Prostate gland (tissue), 2 donors: ENCODE measurements at regions not wholly inside any gene's neighbourhood (a gene's known extent, or its start where the extent isn't known, plus 50 kb on each side); places are given as distances from the start of the nearest gene placed in this dataset.

ENCODE experiments used
- DNase-seq: peaks from one replicate; pipeline ENCODE4 v3.0.0-alpha.2; 2019; ENCODE audit warnings: low spot score
- H3K27ac ChIP-seq, 2 donors: fragments of 200-600 bp; sonication (generic); 2 replicates each; pipeline ENCODE4 v1.5.1; 2017 to 2019
- H3K27me3 ChIP-seq: fragments of 200-600 bp; sonication (generic); replicated peaks from 2 replicates; pipeline ENCODE4 v1.5.1; 2019; ENCODE audit not compliant: insufficient read depth
- H3K36me3 ChIP-seq, 2 donors: fragments of 200-600 bp; sonication (generic); 1 replicate in 1 of 2; 2 replicates in 1 of 2; pipeline versions ENCODE4 v1.5.1 to v1.8.1; 2017 to 2019
- H3K4me1 ChIP-seq: fragments of 200-600 bp; sonication (generic); replicated peaks from 2 replicates; pipeline ENCODE4 v1.5.1; 2019
- H3K4me3 ChIP-seq, 2 donors: fragments of 200-600 bp; sonication (generic); 2 replicates each; pipeline ENCODE4 v1.5.1; 2017 to 2019
- H3K9me3 ChIP-seq: fragments of 200-600 bp; sonication (generic); 2 replicates; pipeline ENCODE4 v1.5.1; 2017
- POLR2A ChIP-seq: fragments of 450-650 bp; IDR thresholded peaks from one replicate; pipeline ENCODE4 v1.6.1; 2016; ENCODE audit warnings: antibody characterized with exemption, mild to moderate bottlenecking
- POLR2AphosphoS5 ChIP-seq: sonication (generic); formaldehyde crosslinking; IDR thresholded peaks from one replicate; pipeline ENCODE4 v1.6.1; 2017; ENCODE audit warnings: antibody characterized with exemption
- WGBS: methylation state at CpG from one replicate; pipeline ENCODE4 v1.1.5; 2018; 5-methylcytosine and 5-hydroxymethylcytosine counted together
- intact Hi-C: fragments of 100-400 bp; cut with DNase I; formaldehyde crosslinking; loops from one replicate; pipeline ENCODE4 v1.14.2; 2022
- TF ChIP-seq, protein P1 (sequence below), 4 experiments: fragments of 200-600 bp in 2 of 4; fragments of 450-650 bp in 2 of 4; sonication (generic) in 2 of 4; IDR thresholded peaks; 1 replicate in 3 of 4; 2 replicates in 1 of 4; pipeline ENCODE4 v1.5.1; 2016 to 2019; ENCODE audit warnings: antibody characterized with exemption in 4 of 4, mild to moderate bottlenecking in 2 of 4, moderate library complexity in 2 of 4

DNA sequence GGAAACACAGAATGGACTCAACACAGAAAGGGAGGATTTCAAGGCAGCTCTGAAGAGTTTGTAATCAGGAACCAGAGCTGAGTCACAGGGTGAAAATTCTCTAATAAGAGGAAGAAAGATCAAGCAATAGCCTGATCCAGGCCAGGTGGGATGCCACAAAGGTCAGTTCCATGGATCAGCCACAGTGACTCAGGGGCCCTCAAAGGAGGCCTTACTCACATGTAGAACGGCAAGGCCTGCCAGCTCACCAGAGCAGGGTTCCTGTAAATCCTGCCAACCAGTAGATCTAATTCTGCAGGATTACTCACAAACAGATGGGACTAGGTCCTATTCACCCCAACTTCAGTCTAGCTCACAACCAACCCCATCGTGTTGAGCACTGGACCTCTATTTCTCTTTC is 78.3 kb upstream of the PPP2R3A start:
- WGBS, result 92% methylated on average over 2 of the region's 2 CpGs
- no peaks in the 10 kb centered on the region for H3K9me3 ChIP-seq

DNA sequence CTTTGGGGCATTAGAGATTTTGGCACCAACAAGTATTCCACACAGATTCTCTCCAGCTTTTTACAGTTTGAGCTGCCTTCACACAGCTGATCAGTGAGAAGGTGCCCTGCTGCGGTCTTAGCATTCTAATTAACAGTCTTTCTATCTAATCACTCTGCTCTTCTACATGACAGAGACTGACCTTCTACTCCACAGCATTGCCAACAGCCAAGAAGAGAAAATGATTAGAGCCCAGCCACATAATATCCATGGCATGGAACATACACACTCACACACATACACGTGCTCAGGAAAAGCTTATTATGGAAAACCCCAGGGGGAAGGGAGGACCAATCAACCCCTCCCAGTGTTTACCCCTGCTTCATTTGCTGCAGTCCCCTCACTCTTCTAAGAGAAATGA is 76.1 kb upstream of the PPP2R3A start:
- Histone ChIP-seq H3K36me3 (no peaks in the 10 kb centered on the region), H3K9me3 (no peaks in the 10 kb centered on the region), H3K27ac (no peak overlapping the region), H3K4me3 (no peak overlapping the region), H3K27me3 (no peaks in the 10 kb centered on the region), H3K4me1 (no peaks in the 10 kb centered on the region)
- no peak for TF ChIP-seq POLR2A
- TF ChIP-seq, protein P1, sequence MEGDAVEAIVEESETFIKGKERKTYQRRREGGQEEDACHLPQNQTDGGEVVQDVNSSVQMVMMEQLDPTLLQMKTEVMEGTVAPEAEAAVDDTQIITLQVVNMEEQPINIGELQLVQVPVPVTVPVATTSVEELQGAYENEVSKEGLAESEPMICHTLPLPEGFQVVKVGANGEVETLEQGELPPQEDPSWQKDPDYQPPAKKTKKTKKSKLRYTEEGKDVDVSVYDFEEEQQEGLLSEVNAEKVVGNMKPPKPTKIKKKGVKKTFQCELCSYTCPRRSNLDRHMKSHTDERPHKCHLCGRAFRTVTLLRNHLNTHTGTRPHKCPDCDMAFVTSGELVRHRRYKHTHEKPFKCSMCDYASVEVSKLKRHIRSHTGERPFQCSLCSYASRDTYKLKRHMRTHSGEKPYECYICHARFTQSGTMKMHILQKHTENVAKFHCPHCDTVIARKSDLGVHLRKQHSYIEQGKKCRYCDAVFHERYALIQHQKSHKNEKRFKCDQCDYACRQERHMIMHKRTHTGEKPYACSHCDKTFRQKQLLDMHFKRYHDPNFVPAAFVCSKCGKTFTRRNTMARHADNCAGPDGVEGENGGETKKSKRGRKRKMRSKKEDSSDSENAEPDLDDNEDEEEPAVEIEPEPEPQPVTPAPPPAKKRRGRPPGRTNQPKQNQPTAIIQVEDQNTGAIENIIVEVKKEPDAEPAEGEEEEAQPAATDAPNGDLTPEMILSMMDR (IDR thresholded peaks at IDR 0.05), result no peak
- no peak for TF ChIP-seq POLR2AphosphoS5
- WGBS, result 47% methylated on average over 2 of the region's 2 CpGs
- no peak for DNase-seq
- intact Hi-C loops, result loop anchor here (10.0 kb wide), 1 partner anchor 375 kb away; no protein-coding TSS in a partner anchor

More for the DNA sequence above, 78.3 kb upstream of the PPP2R3A start:
- Histone ChIP-seq H3K27ac (no peak overlapping the region), H3K27me3 (no peaks in the 10 kb centered on the region), H3K4me1 (no peaks in the 10 kb centered on the region), H3K4me3 (no peak overlapping the region), H3K36me3 (no peaks in the 10 kb centered on the region)
- intact Hi-C loops, result loop anchor here (10.0 kb wide), 1 partner anchor 372 kb away; no protein-coding TSS in a partner anchor
- DNase-seq, result no peak
- no peak for TF ChIP-seq POLR2AphosphoS5
- TF ChIP-seq, protein P1 (IDR thresholded peaks at IDR 0.05), result no peak
- TF ChIP-seq POLR2A, result no peak

DNA sequence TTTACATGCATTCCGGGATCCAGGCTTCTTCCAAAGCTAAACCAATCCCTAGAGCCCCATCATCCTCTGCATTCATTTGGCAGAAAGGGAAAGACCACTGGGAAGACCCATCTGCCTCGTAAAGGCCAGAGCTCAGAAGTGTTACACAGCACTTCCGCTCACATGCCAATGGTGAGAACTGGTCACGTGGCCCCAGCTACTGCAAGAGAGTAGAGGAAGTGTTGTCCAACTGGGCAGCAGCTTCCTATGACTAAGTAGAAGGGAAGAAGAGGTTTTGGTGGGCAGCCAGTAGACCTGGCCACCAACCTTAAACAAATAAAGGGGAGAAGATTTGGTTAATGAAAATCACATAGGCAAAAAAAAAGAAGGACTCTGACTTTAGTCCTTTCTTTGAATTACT is 74.4 kb upstream of the PPP2R3A start:
- no peaks in the 10 kb centered on the region for H3K27me3 ChIP-seq
- WGBS, result 86% methylated on average over 4 of the region's 4 CpGs
- no peak for DNase-seq
- H3K27ac ChIP-seq, result no peak overlapping the region
- no peak for TF ChIP-seq POLR2AphosphoS5
- no peaks in the 10 kb centered on the region for H3K4me1 ChIP-seq
- intact Hi-C loops, result no loop called here
- no peaks in the 10 kb centered on the region for H3K9me3 ChIP-seq
- no peak overlapping the region for H3K4me3 ChIP-seq
- H3K36me3 ChIP-seq, result no peaks in the 10 kb centered on the region

DNA sequence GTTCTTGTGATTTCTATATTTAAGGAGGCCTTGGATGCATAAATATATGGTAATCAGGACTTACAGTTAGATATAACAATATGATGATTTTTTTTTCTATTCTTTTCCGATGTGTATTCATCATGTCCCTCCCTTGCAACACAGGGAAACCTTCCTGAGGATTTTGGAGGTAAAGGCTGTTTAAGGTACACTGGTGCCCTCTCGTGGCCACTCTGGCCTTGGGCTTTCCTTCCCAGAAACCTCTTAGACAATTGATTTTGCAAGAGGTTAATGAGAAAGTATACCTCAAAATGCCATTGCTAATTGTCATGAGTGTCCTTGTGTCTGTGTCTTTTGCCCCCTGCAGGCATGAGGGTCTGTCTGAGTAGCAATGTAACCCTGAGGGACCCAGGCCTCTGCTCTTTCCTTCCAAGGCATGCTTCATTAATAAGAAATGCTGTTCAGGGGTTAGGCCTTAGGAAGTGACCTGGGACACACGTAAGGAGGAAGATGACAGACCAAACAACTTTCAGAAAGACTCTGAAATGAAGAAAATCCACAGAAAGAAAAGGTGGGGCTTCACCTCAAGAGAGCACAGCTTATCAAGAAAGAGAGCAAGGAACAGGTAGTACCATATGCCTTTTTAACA is 70.3 kb upstream of the PPP2R3A start:
- 29% methylated on average over 3 of the region's 3 CpGs for WGBS
- Histone ChIP-seq H3K9me3 (no peaks in the 10 kb centered on the region), H3K27me3 (no peaks in the 10 kb centered on the region), H3K36me3 (no peaks in the 10 kb centered on the region), H3K4me1 (no peaks in the 10 kb centered on the region), H3K4me3 (no peak overlapping the region), H3K27ac (no peak overlapping the region)
- TF ChIP-seq, protein P1 (IDR thresholded peaks at IDR 0.05), result peak; percentile 46 to 81 (median 76)
- TF ChIP-seq POLR2AphosphoS5, result no peak
- TF ChIP-seq POLR2A, result no peak
- peak; percentile 70 for DNase-seq
- intact Hi-C loops, result loop anchor here (2.0 kb wide), 2 partner anchors 1100 to 1294 kb away; partner anchors contain the start of gene EPHB1

DNA sequence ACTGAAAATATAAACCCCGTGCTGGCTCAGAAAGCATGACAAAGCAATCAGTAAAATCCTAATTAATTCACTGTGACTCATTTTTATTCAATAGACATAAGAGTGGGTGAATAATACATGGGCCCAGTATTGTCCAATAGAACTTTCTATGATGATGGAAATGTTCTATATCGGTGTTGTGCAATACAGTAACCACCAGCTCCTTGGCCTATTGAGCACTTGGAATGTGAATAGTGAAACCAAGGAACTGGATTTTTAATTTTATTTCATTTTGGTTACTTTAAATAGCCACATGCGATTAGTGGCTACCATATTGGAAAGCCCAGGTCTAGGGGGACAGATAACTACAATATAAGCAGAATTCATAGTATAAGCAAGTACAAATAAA is 69.8 kb upstream of the PPP2R3A start:
- DNase-seq, result no peak
- Histone ChIP-seq H3K4me3 (no peak overlapping the region), H3K4me1 (no peaks in the 10 kb centered on the region), H3K27me3 (no peaks in the 10 kb centered on the region), H3K27ac (no peak overlapping the region), H3K36me3 (no peaks in the 10 kb centered on the region), H3K9me3 (no peaks in the 10 kb centered on the region)
- 91% methylated on average over 3 of the region's 3 CpGs for WGBS
- intact Hi-C loops, result loop anchor here (2.0 kb wide), 2 partner anchors 1101 to 1295 kb away; partner anchors contain the start of gene EPHB1
- TF ChIP-seq POLR2AphosphoS5 (no peak), POLR2A (no peak)
- TF ChIP-seq, protein P1 (IDR thresholded peaks at IDR 0.05), result no peak
